IMR-90 (cell line): ENCODE measurements at regions not wholly inside any gene's neighbourhood (a gene's known extent, or its start where the extent isn't known, plus 50 kb on each side); places are given as distances from the start of the nearest gene placed in this dataset.
A peak's percentile ranks its signal among the peaks of the same experiment; 100 is the strongest.

ENCODE experiments used
- ATAC-seq: fragments of 200-7000 bp; cut with Tn5 transposase; 2 replicates; pipeline ENCODE4 v1.9.1; 2020; ENCODE audit warnings: low read depth, mild to moderate bottlenecking, moderate library complexity
- BruUV-seq: library from RNA; stranded (reverse); fragments of 400-500 nt; replicated peaks from 2 replicates; lab custom pipeline; 2021; lab: Mats Ljungman, UMichigan
- CTCF ChIA-PET: fragments of 300-600 bp; formaldehyde crosslinking; extraction: SDS; loops from one replicate; lab custom pipeline; 2021; ENCODE audit warnings: antibody characterized with exemption; lab: Yijun Ruan, JAX
- POLR2A ChIA-PET: fragments of 300-600 bp; sonication (Branson Sonifier 250); formaldehyde crosslinking; loops from one replicate; lab custom pipeline; 2022; ENCODE audit warnings: antibody characterized with exemption; ENCODE audit not compliant: unreplicated experiment; lab: Charles Lee
- DNase-seq: peaks from one replicate; pipeline ENCODE4 v3.0.0; 2013
- H2AFZ ChIP-seq: replicated peaks from 2 replicates; pipeline ENCODE3; 2013; ENCODE audit warnings: low read length, mild to moderate bottlenecking; ENCODE audit not compliant: poor library complexity
- H2AK5ac ChIP-seq: 2 replicates; pipeline ENCODE4 v1.6.1; 2013; ENCODE audit warnings: low read depth, low read length, inconsistent platforms
- H2AK9ac ChIP-seq: replicated peaks from 2 replicates; pipeline ENCODE3; 2013; ENCODE audit warnings: mild to moderate bottlenecking, low read depth, low read length, moderate library complexity; ENCODE audit not compliant: poor library complexity
- H2BK120ac ChIP-seq: 2 replicates; pipeline ENCODE4 v1.6.1; 2013; ENCODE audit warnings: low read depth, low read length, inconsistent platforms
- H2BK15ac ChIP-seq: 3 replicates; pipeline ENCODE4 v1.6.1; 2013; ENCODE audit warnings: low read depth, low read length, inconsistent platforms
- H2BK20ac ChIP-seq: 2 replicates; pipeline ENCODE4 v1.6.1; 2013; ENCODE audit warnings: low read depth, mild to moderate bottlenecking, inconsistent platforms, low read length, moderate library complexity
- H2BK5ac ChIP-seq: 2 replicates; pipeline ENCODE4 v1.6.1; 2013; ENCODE audit warnings: mild to moderate bottlenecking, low read depth, low read length, inconsistent platforms; ENCODE audit not compliant: poor library complexity, severe bottlenecking
- H3K14ac ChIP-seq: replicated peaks from 2 replicates; pipeline ENCODE4 v1.6.1; 2013; ENCODE audit warnings: low read depth, low read length, inconsistent platforms
- H3K18ac ChIP-seq: 2 replicates; pipeline ENCODE4 v1.6.1; 2013; ENCODE audit warnings: low read depth, low read length, control low read depth
- H3K23ac ChIP-seq: 2 replicates; pipeline ENCODE4 v1.6.1; 2013; ENCODE audit warnings: low read depth, low read length, inconsistent platforms
- H3K27ac ChIP-seq: 2 replicates; pipeline ENCODE4 v1.5.1; 2013; ENCODE audit warnings: mild to moderate bottlenecking, control low read depth, low read length; ENCODE audit not compliant: insufficient read depth
- H3K27me3 ChIP-seq: 2 replicates; pipeline ENCODE4 v1.6.1; 2013; ENCODE audit warnings: low read length; ENCODE audit not compliant: control insufficient read depth, insufficient read depth
- H3K36me3 ChIP-seq: 2 replicates; pipeline ENCODE4 v1.6.1; 2013; ENCODE audit warnings: low read length, mixed read lengths; ENCODE audit not compliant: control insufficient read depth, insufficient read depth
- H3K4ac ChIP-seq: 2 replicates; pipeline ENCODE4 v1.6.1; 2013; ENCODE audit warnings: low read depth, low read length, inconsistent platforms
- H3K4me1 ChIP-seq: 2 replicates; pipeline ENCODE4 v1.6.1; 2013; ENCODE audit warnings: low read length, mixed read lengths; ENCODE audit not compliant: control insufficient read depth, insufficient read depth
- H3K4me2 ChIP-seq: 2 replicates; pipeline ENCODE4 v1.6.1; 2013; ENCODE audit warnings: low read depth, mild to moderate bottlenecking, control low read depth, low read length, moderate library complexity
- H3K4me3 ChIP-seq: 2 replicates; pipeline ENCODE4 v1.5.1; 2013; ENCODE audit warnings: low read depth, mild to moderate bottlenecking, control low read depth, low read length, moderate library complexity; ENCODE audit not compliant: insufficient read depth
- H3K56ac ChIP-seq: 2 replicates; pipeline ENCODE4 v1.6.1; 2013; ENCODE audit warnings: low read length, inconsistent platforms; ENCODE audit not compliant: insufficient read depth; ENCODE audit errors: extremely low read depth
- H3K79me1 ChIP-seq, 2 experiments: 2 replicates each; pipeline ENCODE4 v1.6.1; 2013; ENCODE audit warnings: low read length in 2 of 2, inconsistent platforms in 1 of 2, low read depth in 1 of 2
- H3K9ac ChIP-seq: 2 replicates; pipeline ENCODE4 v1.6.1; 2013; ENCODE audit warnings: low read depth, low read length, control low read depth
- H3K9me1 ChIP-seq: 2 replicates; pipeline ENCODE4 v1.6.1; 2013; ENCODE audit warnings: low read length, inconsistent platforms; ENCODE audit not compliant: insufficient read depth
- H3K9me3 ChIP-seq: 2 replicates; pipeline ENCODE4 v1.6.1; 2013; ENCODE audit warnings: low read length; ENCODE audit not compliant: control insufficient read depth, insufficient read depth
- H4K20me1 ChIP-seq: 2 replicates; pipeline ENCODE4 v1.6.1; 2013; ENCODE audit warnings: low read length, inconsistent platforms; ENCODE audit not compliant: insufficient read depth
- H4K5ac ChIP-seq: 2 replicates; pipeline ENCODE4 v1.6.1; 2013; ENCODE audit warnings: mild to moderate bottlenecking, low read depth, low read length, control low read depth
- H4K8ac ChIP-seq, 2 experiments: 2 replicates each; pipeline ENCODE4 v1.6.1; 2013; ENCODE audit warnings: low read depth in 2 of 2, low read length in 2 of 2, control low read depth in 1 of 2, inconsistent platforms in 1 of 2
- H4K91ac ChIP-seq: 2 replicates; pipeline ENCODE4 v1.6.1; 2013; ENCODE audit warnings: low read depth, low read length, inconsistent platforms; ENCODE audit not compliant: insufficient read depth
- CEBPB ChIP-seq: IDR thresholded peaks from 2 replicates; pipeline ENCODE4 v1.6.1; 2012; ENCODE audit warnings: low read depth, low read length, improper control_type of control experiment
- MXI1 ChIP-seq: IDR thresholded peaks from 2 replicates; pipeline ENCODE4 v1.6.1; 2012; ENCODE audit warnings: low read depth, mild to moderate bottlenecking, low read length, moderate library complexity, borderline replicate concordance
- POLR2A ChIP-seq: IDR thresholded peaks from 2 replicates; pipeline ENCODE4 v1.6.1; 2012; ENCODE audit warnings: mild to moderate bottlenecking, low read depth, low read length
- RAD21 ChIP-seq: IDR thresholded peaks from 2 replicates; pipeline ENCODE4 v1.6.1; 2012; ENCODE audit warnings: low read length, improper control_type of control experiment
- RFX5 ChIP-seq: IDR thresholded peaks from 2 replicates; pipeline ENCODE4 v1.8.0; 2012; ENCODE audit warnings: low read depth, mild to moderate bottlenecking, low read length, moderate library complexity
- SMC3 ChIP-seq: fragments of 150-350 bp; IDR thresholded peaks from 2 replicates; pipeline ENCODE4 v1.6.1; 2016; ENCODE audit warnings: low read depth, mild to moderate bottlenecking, antibody characterized with exemption, low read length, moderate library complexity
- WGBS, 2 experiments: methylation state at CpG; one replicate each; pipeline versions ENCODE4 v1.1.5 to v1.1.7; 2013; ENCODE audit warnings: missing lambda C conversion rate in 2 of 2; ENCODE audit not compliant: insufficient read length in 1 of 2; ENCODE audit errors: extremely low coverage in 2 of 2; 5-methylcytosine and 5-hydroxymethylcytosine counted together
- dilution Hi-C: fragments of 300-500 bp; cut with HindIII; formaldehyde crosslinking; loops from one replicate; pipeline ENCODE4 v1.14.3; 2018; ENCODE audit warnings: low sequenced_read_pairs; ENCODE audit not compliant: unreplicated experiment
- in situ Hi-C: fragments of 300-500 bp; cut with MboI; formaldehyde crosslinking; loops from 3 replicates; pipeline ENCODE4 v1.14.3; 2019; ENCODE audit warnings: low sequenced_read_pairs, inconsistent platforms, mixed read lengths
- intact Hi-C: fragments of 100-400 bp; cut with micrococcal nuclease; formaldehyde crosslinking; loops from 2 replicates; pipeline ENCODE4 v1.10.0; 2022
- TF ChIP-seq, protein P1 (sequence below): fragments of 150-350 bp; IDR thresholded peaks from 2 replicates; pipeline ENCODE4 v1.6.1; 2016; ENCODE audit warnings: low read depth, mild to moderate bottlenecking, low read length, moderate library complexity, borderline replicate concordance
- TF ChIP-seq, protein P2 (sequence below): conservative IDR thresholded peaks from 2 replicates; pipeline ENCODE4 v1.5.1; 2012; ENCODE audit warnings: mild to moderate bottlenecking, low read depth, low read length, improper control_type of control experiment

DNA sequence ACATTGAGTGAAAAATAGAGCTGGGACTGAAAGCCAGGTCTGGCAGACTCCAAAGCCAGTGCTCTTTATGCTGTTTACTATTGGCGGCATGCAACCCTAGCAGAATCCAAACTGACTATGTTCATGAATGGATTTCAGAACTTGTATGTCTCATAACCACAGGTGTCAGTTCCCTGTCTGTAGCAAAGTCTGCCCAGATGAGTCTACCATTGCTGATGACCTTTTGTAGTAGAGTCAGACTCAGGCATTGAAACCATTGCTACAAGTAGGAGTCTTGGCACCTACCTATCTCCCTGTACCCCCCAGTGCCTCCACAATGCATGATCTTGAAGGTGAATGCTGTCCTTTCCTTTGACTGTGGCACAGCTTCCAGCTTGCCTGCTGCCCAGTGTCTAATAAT, 157.2 kb upstream of the ROPN1 start:
- Histone ChIP-seq H4K5ac (no peak overlapping the region), H4K8ac (no peak overlapping the region), H3K27ac (no peak overlapping the region), H2BK120ac (no peak overlapping the region), H3K79me1 (no peaks in the 10 kb centered on the region), H3K56ac (no peak overlapping the region), H4K20me1 (no peaks in the 10 kb centered on the region), H3K9me1 (no peaks in the 10 kb centered on the region; the same call in 1 of the 2 replicates), H2BK20ac (no peak overlapping the region), H3K23ac (no peak overlapping the region), H3K18ac (no peak overlapping the region), H2AK5ac (no peak overlapping the region), H2BK15ac (no peak overlapping the region), H3K9me3 (no peaks in the 10 kb centered on the region), H3K4me3 (no peak overlapping the region), H3K27me3 (peaks cover 13% of the 10 kb centered on the region), H3K36me3 (no peaks in the 10 kb centered on the region), H2BK5ac (no peak overlapping the region), H2AFZ (no peak overlapping the region), H3K4me2 (no peak overlapping the region), H4K91ac (no peak overlapping the region), H3K9ac (no peak overlapping the region), H3K4ac (no peak overlapping the region), H3K4me1 (no peaks in the 10 kb centered on the region), H2AK9ac (no peak overlapping the region), H3K14ac (0 out of 2 replicates have a peak overlapping the region, but pooled peaks have one; percentile 35)
- no CpG with 5 or more reads among the region's 1 CpG for WGBS, 2 experiments
- CTCF ChIA-PET, result no interaction called here
- dilution Hi-C loops, result no loop called here
- ATAC-seq (no peak), DNase-seq (no peak)
- intact Hi-C loops, result no loop called here
- POLR2A ChIA-PET, result no interaction called here
- in situ Hi-C loops, result no loop called here
- TF ChIP-seq POLR2A, result no peak
- TF ChIP-seq MXI1, result no peak
- TF ChIP-seq RFX5, result no peak
- TF ChIP-seq CEBPB, result no peak
- TF ChIP-seq, protein P1, sequence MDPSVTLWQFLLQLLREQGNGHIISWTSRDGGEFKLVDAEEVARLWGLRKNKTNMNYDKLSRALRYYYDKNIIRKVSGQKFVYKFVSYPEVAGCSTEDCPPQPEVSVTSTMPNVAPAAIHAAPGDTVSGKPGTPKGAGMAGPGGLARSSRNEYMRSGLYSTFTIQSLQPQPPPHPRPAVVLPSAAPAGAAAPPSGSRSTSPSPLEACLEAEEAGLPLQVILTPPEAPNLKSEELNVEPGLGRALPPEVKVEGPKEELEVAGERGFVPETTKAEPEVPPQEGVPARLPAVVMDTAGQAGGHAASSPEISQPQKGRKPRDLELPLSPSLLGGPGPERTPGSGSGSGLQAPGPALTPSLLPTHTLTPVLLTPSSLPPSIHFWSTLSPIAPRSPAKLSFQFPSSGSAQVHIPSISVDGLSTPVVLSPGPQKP, result no peak
- TF ChIP-seq, protein P2, sequence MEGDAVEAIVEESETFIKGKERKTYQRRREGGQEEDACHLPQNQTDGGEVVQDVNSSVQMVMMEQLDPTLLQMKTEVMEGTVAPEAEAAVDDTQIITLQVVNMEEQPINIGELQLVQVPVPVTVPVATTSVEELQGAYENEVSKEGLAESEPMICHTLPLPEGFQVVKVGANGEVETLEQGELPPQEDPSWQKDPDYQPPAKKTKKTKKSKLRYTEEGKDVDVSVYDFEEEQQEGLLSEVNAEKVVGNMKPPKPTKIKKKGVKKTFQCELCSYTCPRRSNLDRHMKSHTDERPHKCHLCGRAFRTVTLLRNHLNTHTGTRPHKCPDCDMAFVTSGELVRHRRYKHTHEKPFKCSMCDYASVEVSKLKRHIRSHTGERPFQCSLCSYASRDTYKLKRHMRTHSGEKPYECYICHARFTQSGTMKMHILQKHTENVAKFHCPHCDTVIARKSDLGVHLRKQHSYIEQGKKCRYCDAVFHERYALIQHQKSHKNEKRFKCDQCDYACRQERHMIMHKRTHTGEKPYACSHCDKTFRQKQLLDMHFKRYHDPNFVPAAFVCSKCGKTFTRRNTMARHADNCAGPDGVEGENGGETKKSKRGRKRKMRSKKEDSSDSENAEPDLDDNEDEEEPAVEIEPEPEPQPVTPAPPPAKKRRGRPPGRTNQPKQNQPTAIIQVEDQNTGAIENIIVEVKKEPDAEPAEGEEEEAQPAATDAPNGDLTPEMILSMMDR, result no peak
- TF ChIP-seq SMC3, result no peak
- TF ChIP-seq RAD21, result no peak
- BruUV-seq, result no TSS peak
